ENCODE measurements at regions not wholly inside any gene's neighbourhood (a gene's known extent, or its start where the extent isn't known, plus 50 kb on each side); places are given as distances from the start of the nearest gene placed in this dataset.

GRCh38 chr19:29263305-29264135, 50.6 kb upstream of the UQCRFS1 start:
- DNase-seq (ENCODE audit: low read depth) = peak; percentile 18

- DNase-seq (ENCODE audit: low read depth) = no peak
Measured at GRCh38 chr19:29264897-29265296, 51.9 kb upstream of the UQCRFS1 start.

- no peak for DNase-seq (ENCODE audit: low read depth)
Measured at GRCh38 chr19:29265436-29265835, 52.5 kb upstream of the UQCRFS1 start.

GRCh38 chr19:29266001-29266400, 53.0 kb upstream of the UQCRFS1 start:
- DNase-seq (ENCODE audit: low read depth) = no peak

- DNase-seq (ENCODE audit: low read depth) = no peak
Measured at GRCh38 chr19:29266603-29267002, 53.7 kb upstream of the UQCRFS1 start.

GRCh38 chr19:29267701-29268100, 54.8 kb upstream of the UQCRFS1 start:
- no peak for DNase-seq (ENCODE audit: low read depth)

- DNase-seq (ENCODE audit: low read depth) = no peak
Measured at GRCh38 chr19:29268103-29268502, 55.2 kb upstream of the UQCRFS1 start.

GRCh38 chr19:29268721-29269393, 55.9 kb upstream of the UQCRFS1 start:
- DNase-seq (ENCODE audit: low read depth) = no peak

GRCh38 chr19:29269641-29270040, 56.7 kb upstream of the UQCRFS1 start:
- no peak for DNase-seq (ENCODE audit: low read depth)

GRCh38 chr19:29271341-29271740, 58.4 kb upstream of the UQCRFS1 start:
- no peak for DNase-seq (ENCODE audit: low read depth)

- DNase-seq (ENCODE audit: low read depth) = no peak
Measured at GRCh38 chr19:29271911-29272310, 59.0 kb upstream of the UQCRFS1 start.

- DNase-seq (ENCODE audit: low read depth) = no peak
Measured at GRCh38 chr19:29273000-29273640, 60.2 kb upstream of the UQCRFS1 start.

GRCh38 chr19:29275266-29275665, 62.3 kb upstream of the UQCRFS1 start:
- DNase-seq (ENCODE audit: low read depth) = no peak

GRCh38 chr19:29277102-29277501, 64.2 kb upstream of the UQCRFS1 start:
- no peak for DNase-seq (ENCODE audit: low read depth)

- no peak for DNase-seq (ENCODE audit: low read depth)
Measured at GRCh38 chr19:29278716-29279115, 65.8 kb upstream of the UQCRFS1 start.

- DNase-seq (ENCODE audit: low read depth) = no peak
Measured at GRCh38 chr19:29283366-29283765, 70.4 kb upstream of the UQCRFS1 start.

GRCh38 chr19:29285187-29285687, 72.3 kb upstream of the UQCRFS1 start:
- DNase-seq (ENCODE audit: low read depth) = no peak

- DNase-seq (ENCODE audit: low read depth) = no peak
Measured at GRCh38 chr19:29285878-29286277, 72.9 kb upstream of the UQCRFS1 start.

- no peak for DNase-seq (ENCODE audit: low read depth)
Measured at GRCh38 chr19:29287061-29287460, 74.1 kb upstream of the UQCRFS1 start.

GRCh38 chr19:29288256-29288655, 75.3 kb upstream of the UQCRFS1 start:
- no peak for DNase-seq (ENCODE audit: low read depth)

- no peak for DNase-seq (ENCODE audit: low read depth)
Measured at GRCh38 chr19:29289020-29289419, 76.1 kb upstream of the UQCRFS1 start.

GRCh38 chr19:29290853-29291252, 77.9 kb upstream of the UQCRFS1 start:
- no peak for DNase-seq (ENCODE audit: low read depth)

GRCh38 chr19:29292153-29292552, 79.2 kb upstream of the UQCRFS1 start:
- no peak for DNase-seq (ENCODE audit: low read depth)
